ENCODE measurements at regions not wholly inside any gene's neighbourhood (a gene's known extent, or its start where the extent isn't known, plus 50 kb on each side); places are given as distances from the start of the nearest gene placed in this dataset.

DNA sequence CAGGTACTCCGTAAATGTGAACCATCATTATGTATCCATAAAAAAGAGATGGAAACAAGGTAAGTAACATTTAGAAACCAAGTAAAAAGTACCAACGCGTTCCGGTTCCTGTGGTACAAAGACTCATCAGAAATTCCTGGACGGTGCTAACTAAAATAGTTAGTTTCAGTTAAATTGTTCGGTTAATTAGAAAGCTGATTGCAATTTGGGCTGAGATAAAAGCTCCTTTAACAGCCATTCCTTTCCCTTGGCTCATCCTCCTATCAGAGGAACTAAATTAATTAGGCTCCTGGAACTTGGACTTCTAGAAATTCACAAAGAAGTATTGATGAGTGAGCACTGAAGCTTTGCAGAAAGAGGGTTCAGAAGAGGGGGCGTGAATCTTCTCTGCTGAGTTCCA is 63.5 kb downstream of the SOX1 start:
- TF ChIP-seq EP300 (IDR thresholded peaks at IDR 0.05; ENCODE audit: borderline replicate concordance in 1 of 2, low read depth in 2 of 2, low read length in 2 of 2) (no peak), CTCF (IDR thresholded peaks at IDR 0.05; ENCODE audit: control extremely low read depth in 1 of 3, insufficient read depth in 1 of 3, low read depth in 1 of 3, low read length in 3 of 3) (no peak), HDAC2 (IDR thresholded peaks at IDR 0.05; ENCODE audit: borderline replicate concordance in 1 of 2, low read depth in 2 of 2, low read length in 2 of 2) (no peak)
